NCI-H460 (cell line): ENCODE measurements at regions not wholly inside any gene's neighbourhood (a gene's known extent, or its start where the extent isn't known, plus 50 kb on each side); places are given as distances from the start of the nearest gene placed in this dataset.

Source experiments
- DNase-seq: peaks from one replicate; pipeline ENCODE4 v3.0.0-alpha.2; 2016; ENCODE audit warnings: low read depth; ENCODE audit errors: extremely low read depth

DNA sequence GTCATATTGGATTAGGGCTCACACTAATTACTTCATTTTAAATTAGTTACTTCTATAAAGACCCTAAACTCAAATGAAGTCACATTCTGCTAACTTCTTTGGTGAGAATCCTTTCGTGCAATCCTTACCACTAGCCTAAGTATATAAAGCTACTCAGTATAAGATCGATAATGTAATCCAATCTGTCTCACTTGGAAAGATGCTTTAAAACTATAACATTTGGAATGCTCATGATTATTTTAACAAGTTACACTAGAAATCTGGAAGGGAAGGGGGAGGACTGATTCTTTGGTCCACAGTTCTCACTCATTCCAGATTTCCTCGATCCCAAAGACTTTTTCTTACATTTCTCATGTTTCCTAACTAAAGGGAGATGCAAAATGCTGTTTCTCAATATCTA, 336.4 kb upstream of the SLIT2 start:
- DNase-seq: no peak

DNA sequence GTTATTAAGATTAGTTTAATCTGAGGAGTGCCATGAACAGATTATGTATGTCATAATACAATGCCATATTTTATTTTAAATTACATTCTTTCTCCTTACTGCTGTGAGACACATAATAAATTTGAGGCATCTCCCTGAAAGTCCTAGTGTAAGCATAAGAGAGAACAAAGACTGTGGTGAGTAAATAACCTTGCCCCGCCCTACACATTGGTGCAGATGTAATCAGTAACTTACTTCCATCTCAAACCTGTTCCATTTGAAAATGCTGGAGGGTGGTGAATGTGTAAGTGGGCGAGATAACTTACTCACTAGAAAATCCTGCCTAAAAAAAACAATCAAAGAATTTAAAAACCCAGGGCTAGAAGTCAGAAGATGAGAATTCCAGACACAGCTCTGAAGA, 338.1 kb upstream of the SLIT2 start:
- no peak for DNase-seq

- no peak for DNase-seq
Observed at GRCh38 chr4:19910861-19911525, 340.7 kb upstream of the SLIT2 start.

- DNase-seq: no peak
Observed at GRCh38 chr4:19905024-19905423, 346.7 kb upstream of the SLIT2 start.

- no peak for DNase-seq
Observed at GRCh38 chr4:19888587-19888986, 363.1 kb upstream of the SLIT2 start.

GRCh38 chr4:19883841-19884240, 367.9 kb upstream of the SLIT2 start:
- DNase-seq: no peak

- DNase-seq: no peak
Observed at GRCh38 chr4:19880206-19880605, 371.5 kb upstream of the SLIT2 start.

GRCh38 chr4:19879330-19879729, 372.4 kb upstream of the SLIT2 start:
- no peak for DNase-seq

DNA sequence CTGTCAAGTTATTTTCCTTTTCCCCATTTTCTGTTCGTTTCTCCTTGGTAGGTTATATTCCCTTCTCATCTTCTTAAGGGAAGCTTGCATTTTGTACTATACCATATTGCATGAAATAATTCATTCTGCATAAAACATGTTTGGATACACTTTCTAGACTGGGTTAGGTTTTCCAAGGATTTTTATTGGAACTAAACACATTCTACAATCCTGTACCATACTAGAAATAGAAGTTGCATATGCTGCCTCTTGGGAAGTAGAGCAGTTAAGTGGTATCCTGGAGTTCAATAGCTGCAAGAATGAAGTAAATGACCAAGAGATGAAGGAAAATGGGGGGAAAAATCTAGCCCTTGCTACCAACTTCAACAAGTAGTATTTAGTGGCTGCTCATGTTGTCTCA, 393.7 kb upstream of the SLIT2 start:
- no peak for DNase-seq

DNA sequence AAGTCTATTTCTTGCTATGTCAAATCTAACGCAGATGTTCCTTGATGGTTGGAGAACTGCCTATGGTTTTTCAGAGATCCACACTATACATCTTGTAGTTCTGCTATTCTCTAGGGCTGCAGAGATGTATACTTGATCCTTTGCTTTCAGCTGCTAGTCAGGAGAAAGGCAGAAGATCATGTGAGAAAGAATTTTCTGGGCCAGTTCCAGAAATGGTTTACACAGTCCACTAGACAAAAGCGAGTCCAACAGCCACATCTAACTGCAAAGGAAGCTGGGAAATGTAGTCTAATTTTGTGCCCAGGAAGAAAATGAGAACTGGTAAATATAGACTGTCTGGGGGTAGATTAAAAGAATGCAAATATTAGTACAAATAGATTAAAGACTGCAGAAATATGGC, 394.3 kb upstream of the SLIT2 start:
- no peak for DNase-seq

- peak; percentile 24 for DNase-seq
Observed at GRCh38 chr4:19850909-19851308, 400.8 kb upstream of the SLIT2 start.

DNA sequence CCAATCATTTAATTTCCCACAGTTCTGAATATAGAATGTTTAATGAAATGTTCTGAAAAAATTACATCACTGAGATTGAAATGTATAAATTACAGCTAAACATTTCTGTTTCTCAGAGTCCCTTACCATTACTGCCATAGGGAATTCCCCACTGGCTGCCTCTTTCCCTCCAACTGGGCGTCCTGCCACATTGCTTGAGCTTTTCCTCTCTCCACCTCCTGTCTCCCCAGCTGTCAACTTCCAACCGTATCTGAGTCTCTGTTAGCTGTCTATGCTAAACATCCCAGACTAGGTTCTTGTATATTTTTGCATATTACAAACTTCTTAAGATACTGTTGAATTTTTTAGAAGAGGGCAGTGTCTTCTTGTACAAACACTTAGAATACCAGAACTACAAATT, 407.3 kb upstream of the SLIT2 start:
- DNase-seq: no peak

GRCh38 chr4:19842471-19842870, 409.2 kb upstream of the SLIT2 start:
- no peak for DNase-seq

GRCh38 chr4:19838858-19839257, 412.8 kb upstream of the SLIT2 start:
- DNase-seq: no peak

GRCh38 chr4:19835429-19835828, 416.3 kb upstream of the SLIT2 start:
- DNase-seq: no peak

GRCh38 chr4:19832411-19832810, 419.3 kb upstream of the SLIT2 start:
- no peak for DNase-seq

GRCh38 chr4:19831644-19832285, 419.9 kb upstream of the SLIT2 start:
- no peak for DNase-seq

DNA sequence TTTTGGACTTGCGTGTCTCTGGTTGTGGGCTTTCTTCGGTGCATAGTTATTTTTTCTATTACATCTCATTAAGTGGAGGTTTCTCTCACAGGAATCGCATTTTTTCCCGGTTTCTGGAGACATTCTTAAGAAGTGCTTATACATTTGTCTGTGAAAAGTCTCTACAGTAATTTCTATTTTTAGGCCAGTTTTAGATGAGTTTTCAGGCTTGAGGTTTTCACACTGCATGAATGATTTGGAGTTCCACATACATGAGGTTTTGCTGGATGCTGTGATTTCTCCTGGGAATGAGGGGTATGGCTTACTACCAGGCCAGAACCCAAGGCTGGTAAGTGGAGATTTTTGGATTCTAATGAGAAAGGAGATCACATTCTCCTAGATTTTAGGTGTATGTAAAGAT, 422.6 kb upstream of the SLIT2 start:
- no peak for DNase-seq

DNA sequence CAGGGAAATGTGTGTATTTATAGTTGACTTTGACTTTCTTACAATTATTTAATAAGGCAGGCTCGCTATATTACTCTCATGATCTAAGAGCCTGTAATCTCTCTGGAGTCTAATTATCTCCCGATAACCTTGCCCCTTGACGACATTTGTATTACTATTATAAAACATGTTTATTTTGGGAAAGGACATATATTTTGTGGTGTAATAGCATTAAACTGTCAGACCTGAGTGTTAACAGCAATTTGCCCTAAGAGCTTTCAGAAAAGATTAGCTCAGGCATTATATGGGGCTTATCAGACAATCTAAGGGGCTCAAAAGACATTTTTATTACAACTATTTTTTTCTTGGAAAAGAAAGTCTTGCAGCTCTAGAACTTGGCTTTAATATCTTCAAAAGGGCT, 427.9 kb upstream of the SLIT2 start:
- DNase-seq: no peak

DNA sequence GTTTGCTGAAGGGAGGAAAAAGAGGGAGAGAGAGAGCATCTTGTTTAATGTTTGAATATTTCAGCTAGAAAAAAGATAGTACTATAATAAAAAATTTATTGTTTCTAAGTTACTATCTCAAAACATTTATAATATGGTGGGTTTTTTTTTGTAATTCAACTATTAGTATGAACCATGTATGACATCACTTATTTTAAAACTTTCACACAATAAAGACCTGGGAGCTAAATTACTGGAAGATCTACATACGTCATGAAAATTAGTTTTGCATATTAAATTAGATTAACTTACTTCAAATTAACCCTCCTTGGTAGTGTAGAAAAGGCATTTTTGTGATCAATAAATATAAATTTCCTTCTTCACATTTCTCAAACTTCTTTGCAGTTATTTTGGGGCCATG, 432.0 kb upstream of the SLIT2 start:
- DNase-seq: no peak

GRCh38 chr4:19809989-19810388, 441.7 kb upstream of the SLIT2 start:
- no peak for DNase-seq

DNA sequence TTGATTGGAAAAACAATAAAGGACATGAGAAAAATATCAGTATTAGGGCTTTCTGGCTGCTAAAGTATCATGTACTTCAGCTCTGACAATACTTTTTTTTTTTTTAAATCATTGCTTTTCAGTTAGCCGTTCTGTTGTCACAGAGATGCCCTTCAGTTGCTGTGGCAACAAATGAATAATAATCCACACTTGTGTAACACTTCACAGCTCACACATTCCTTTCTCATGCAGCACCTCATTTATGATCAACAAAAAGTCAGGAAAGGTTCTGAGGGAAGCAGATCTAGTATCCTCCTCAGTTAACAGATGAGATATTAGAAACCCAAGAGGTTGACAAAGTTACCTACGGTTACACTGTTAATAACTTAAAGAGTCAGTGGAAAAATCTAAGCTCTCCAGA, 444.2 kb upstream of the SLIT2 start:
- no peak for DNase-seq

DNA sequence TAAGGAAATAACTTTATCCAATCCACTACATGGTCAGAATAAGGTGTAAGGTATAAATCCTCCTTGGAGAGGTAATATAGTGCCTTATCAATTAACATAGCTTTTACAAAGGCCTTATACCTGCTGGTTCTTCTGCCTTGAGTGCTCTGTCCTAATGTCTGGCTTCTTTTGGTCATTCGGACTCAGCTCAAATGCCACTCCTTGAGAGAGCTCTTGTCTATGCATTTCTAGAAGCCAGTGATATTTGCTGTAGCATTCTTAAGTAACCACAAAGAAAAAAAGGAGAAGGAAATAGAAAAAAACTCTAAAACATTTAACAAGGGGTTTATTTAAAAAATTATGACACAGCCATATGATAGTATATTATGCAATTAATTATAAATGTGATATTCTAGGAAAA, 444.8 kb upstream of the SLIT2 start:
- DNase-seq: no peak
